ENCODE measurements at regions not wholly inside any gene's neighbourhood (a gene's known extent, or its start where the extent isn't known, plus 50 kb on each side); places are given as distances from the start of the nearest gene placed in this dataset.

DNA sequence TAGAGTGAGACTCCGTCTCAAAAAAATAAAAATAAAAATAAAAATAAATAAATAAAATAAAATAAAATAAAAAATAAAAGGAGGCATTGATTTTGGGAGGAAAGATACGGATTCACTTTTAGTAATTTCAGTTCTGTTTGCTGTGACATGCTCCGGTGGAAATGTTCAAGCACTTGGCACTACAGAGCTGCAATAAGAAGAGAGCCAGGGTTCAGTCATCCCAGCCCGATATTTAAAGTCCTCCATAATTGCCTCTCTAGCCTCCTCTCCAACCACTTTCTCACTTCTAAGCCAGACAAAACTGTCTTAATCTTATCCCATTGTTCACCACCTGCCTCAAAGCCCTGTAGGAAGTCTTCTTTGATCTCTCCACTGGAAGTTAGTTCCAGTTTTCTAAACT, 55.0 kb upstream of the MACF1 start:
- no peak overlapping the region for H3K27ac ChIP-seq
- TF ChIP-seq, protein P1, sequence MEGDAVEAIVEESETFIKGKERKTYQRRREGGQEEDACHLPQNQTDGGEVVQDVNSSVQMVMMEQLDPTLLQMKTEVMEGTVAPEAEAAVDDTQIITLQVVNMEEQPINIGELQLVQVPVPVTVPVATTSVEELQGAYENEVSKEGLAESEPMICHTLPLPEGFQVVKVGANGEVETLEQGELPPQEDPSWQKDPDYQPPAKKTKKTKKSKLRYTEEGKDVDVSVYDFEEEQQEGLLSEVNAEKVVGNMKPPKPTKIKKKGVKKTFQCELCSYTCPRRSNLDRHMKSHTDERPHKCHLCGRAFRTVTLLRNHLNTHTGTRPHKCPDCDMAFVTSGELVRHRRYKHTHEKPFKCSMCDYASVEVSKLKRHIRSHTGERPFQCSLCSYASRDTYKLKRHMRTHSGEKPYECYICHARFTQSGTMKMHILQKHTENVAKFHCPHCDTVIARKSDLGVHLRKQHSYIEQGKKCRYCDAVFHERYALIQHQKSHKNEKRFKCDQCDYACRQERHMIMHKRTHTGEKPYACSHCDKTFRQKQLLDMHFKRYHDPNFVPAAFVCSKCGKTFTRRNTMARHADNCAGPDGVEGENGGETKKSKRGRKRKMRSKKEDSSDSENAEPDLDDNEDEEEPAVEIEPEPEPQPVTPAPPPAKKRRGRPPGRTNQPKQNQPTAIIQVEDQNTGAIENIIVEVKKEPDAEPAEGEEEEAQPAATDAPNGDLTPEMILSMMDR (IDR thresholded peaks at IDR 0.05): no peak
- no peak for TF ChIP-seq ZFX (IDR thresholded peaks at IDR 0.05; ENCODE audit: borderline replicate concordance)

DNA sequence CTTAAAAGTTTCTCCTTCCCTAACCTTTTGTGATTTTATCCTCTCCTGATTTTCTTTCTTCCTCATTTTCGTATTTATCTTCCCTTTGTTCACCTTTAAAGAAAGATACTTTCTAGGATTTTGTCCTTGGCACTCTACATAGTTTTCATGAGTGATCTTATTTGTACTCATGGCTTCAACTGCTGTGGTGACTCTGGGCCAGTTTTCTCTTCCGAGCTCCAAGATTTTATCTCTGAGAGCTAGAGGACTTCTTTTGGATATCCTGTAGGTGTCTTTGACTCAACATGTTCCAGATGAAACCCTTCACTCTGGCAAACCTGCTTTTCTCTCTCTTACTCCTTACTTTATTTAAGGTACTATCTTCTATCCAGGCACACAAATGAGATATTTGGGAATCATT, 53.7 kb upstream of the MACF1 start:
- no peak overlapping the region for H3K27ac ChIP-seq
- TF ChIP-seq ZFX (IDR thresholded peaks at IDR 0.05; ENCODE audit: borderline replicate concordance): no peak
- TF ChIP-seq, protein P1 (IDR thresholded peaks at IDR 0.05): no peak

DNA sequence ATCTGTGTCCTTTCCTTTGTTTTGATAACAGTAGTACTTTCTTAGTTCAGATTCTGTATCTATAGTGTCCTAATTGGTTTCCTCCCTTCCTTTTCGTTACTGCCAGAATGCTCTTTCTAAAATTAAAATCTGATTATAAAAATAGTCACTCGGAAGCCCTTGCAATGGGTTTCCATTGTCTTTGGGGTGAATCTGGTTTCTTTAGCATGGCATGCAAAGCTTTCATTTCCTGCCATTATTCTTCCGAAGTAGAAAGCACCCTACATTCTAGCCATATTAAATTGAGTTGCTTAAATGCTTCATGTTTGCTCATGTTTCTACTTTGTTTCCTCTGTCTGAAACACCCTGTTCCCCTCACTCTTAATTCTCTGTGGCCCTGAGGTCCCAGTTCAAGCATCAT, 53.2 kb upstream of the MACF1 start:
- TF ChIP-seq ZFX (IDR thresholded peaks at IDR 0.05; ENCODE audit: borderline replicate concordance): no peak
- TF ChIP-seq, protein P1 (IDR thresholded peaks at IDR 0.05): no peak
- no peak overlapping the region for H3K27ac ChIP-seq

DNA sequence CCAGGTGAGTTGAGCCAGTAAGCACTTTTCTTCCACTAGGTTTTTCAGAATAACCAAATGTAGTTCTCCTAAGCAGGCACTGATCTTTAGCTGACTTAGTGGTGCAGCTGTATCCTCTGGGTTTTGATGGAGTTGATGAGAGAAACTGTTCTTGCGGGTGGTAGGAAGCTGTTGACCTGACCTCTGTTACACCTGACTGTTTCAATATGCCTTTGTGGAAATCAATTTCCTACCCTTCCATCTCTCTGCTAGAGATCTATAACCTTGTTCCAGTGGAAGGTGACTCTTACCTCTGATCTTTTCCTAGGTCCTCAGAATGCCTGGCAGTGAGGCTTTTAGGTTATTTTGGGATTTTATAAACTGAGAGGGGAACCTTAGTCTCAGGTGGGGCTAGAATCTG, 51.6 kb upstream of the MACF1 start:
- TF ChIP-seq, protein P1 (IDR thresholded peaks at IDR 0.05): no peak
- no peak for TF ChIP-seq ZFX (IDR thresholded peaks at IDR 0.05; ENCODE audit: borderline replicate concordance)
- no peak overlapping the region for H3K27ac ChIP-seq

DNA sequence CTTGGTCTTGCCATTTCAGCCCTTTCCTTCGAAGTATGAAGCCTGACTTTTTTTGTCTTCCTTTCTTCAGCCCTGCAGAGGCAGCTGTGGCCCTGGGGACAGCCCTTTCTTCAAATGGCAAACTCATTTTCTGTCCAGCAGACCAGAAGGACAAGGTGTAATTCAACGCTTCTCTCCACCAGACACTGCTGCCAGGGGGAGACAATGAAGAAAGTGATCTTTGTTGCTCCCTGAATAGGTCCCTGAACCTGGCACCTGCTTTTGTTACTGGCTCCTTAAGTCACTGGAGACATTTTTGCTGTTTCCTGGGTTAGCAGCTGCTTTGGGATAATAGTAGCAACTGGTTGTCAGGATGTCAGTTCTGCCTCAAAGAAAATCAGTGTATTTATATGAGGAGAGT, 50.8 kb upstream of the MACF1 start:
- H3K27ac ChIP-seq: no peak overlapping the region

DNA sequence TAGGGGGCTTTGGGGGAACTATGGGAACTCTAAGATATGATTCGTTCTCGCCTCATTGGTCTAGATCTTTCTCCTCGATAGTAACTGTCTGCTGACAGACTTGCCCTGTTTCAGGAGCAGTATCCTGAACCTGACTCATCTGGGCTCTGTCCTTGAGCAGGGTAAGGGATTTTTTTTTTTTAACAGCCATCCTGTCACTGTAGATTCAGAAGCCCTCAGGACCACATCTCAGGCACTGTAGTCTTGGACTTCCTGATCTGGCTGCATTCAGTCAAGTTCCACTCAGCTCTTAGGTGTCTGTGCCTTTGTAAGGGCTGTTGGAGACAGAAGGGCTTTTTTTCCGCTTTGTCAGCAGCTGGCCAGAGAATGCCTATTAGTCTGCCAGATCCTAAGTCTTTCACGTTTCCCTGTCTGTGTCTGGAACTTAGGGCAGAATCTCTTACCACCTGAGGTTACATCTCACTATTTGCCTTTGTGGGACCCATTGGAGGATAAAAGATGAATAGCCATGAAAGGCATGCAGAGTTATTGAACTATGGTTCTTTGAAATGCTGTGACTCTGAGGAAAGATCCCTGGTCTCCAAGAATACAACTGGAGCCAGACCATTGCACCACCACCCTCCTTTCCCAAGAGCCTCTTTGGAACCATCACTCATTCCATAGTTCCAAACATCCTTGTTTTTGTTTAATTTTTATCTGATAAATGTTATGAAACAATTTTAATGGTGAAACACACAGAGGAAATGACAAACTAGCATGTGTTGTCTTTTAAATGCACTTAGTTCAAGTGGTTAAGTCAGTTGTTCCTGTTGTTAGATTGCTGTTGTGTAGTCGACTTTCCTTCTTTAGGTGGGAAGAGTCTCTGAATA, 49.7 kb upstream of the MACF1 start:
- TF ChIP-seq, protein P1 (IDR thresholded peaks at IDR 0.05): no peak
- TF ChIP-seq ZFX (IDR thresholded peaks at IDR 0.05; ENCODE audit: borderline replicate concordance): no peak
- no peak overlapping the region for H3K27ac ChIP-seq

More for the DNA sequence above, 50.8 kb upstream of the MACF1 start:
- TF ChIP-seq, protein P1 (IDR thresholded peaks at IDR 0.05): no peak
- TF ChIP-seq ZFX (IDR thresholded peaks at IDR 0.05; ENCODE audit: borderline replicate concordance): no peak

All from 22Rv1 (cell line).